HEK293 (cell line): ENCODE measurements at regions not wholly inside any gene's neighbourhood (a gene's known extent, or its start where the extent isn't known, plus 50 kb on each side); places are given as distances from the start of the nearest gene placed in this dataset.

ENCODE experiments used
- CTCF ChIA-PET: fragments of 350-600 bp; formaldehyde crosslinking; extraction: SDS; loops from one replicate; lab custom pipeline; 2021; ENCODE audit warnings: antibody characterized with exemption; lab: Yijun Ruan, JAX
- POLR2A ChIA-PET: fragments of 300-600 bp; formaldehyde crosslinking; extraction: SDS; loops from one replicate; lab custom pipeline; 2020; ENCODE audit warnings: antibody characterized with exemption, inconsistent platforms; lab: Yijun Ruan, JAX
- H3K27ac ChIP-seq: fragments of 200-500 bp; sonication (Bioruptor generic); 2 replicates; pipeline ENCODE4 v1.5.1; 2014; ENCODE audit warnings: low read depth, low read length, control low read depth, inconsistent platforms; ENCODE audit errors: extremely low read depth
- H3K36me3 ChIP-seq, 2 experiments: fragments of 200-500 bp in 1 of 2; sonication (Bioruptor generic) in 1 of 2; 1 replicate in 1 of 2; 2 replicates in 1 of 2; pipeline ENCODE4 v1.5.1; 2014 to 2017; ENCODE audit warnings: inconsistent platforms in 2 of 2, low read length in 2 of 2; ENCODE audit not compliant: control insufficient read depth in 2 of 2, insufficient read depth in 1 of 2
- H3K4me1 ChIP-seq: fragments of 200-500 bp; sonication (Bioruptor generic); 2 replicates; pipeline ENCODE4 v1.5.1; 2014; ENCODE audit warnings: mild to moderate bottlenecking, low read length, inconsistent platforms; ENCODE audit not compliant: control insufficient read depth, insufficient read depth
- H3K4me3 ChIP-seq: 2 replicates; pipeline ENCODE4 v1.5.1; 2011; ENCODE audit warnings: low read depth, mild to moderate bottlenecking, control low read depth, low read length, moderate library complexity
- H3K9me3 ChIP-seq: fragments of 200-500 bp; sonication (Bioruptor generic); 2 replicates; pipeline ENCODE4 v1.5.1; 2014; ENCODE audit warnings: low read depth, low read length, inconsistent platforms; ENCODE audit not compliant: control insufficient read depth, insufficient read depth
- FEZF1 ChIP-seq: fragments of 450-650 bp; formaldehyde crosslinking; IDR thresholded peaks from 2 replicates; pipeline ENCODE4 v1.5.1; 2016; ENCODE audit warnings: missing biosample characterization, missing genetic modification characterization
- HOXA7 ChIP-seq: sonication (generic); formaldehyde crosslinking; IDR thresholded peaks from 2 replicates; pipeline ENCODE4 v1.8.1; 2022; ENCODE audit warnings: missing genetic modification reagents, borderline replicate concordance
- HOXC10 ChIP-seq: sonication (generic); formaldehyde crosslinking; IDR thresholded peaks from 2 replicates; pipeline ENCODE4 v1.8.1; 2023; ENCODE audit warnings: mild to moderate bottlenecking, missing genetic modification reagents
- KLF16 ChIP-seq: fragments of 450-650 bp; formaldehyde crosslinking; IDR thresholded peaks from 2 replicates; pipeline ENCODE4 v1.5.1; 2017; ENCODE audit warnings: missing biosample characterization, missing genetic modification characterization
- KLF17 ChIP-seq: fragments of 450-650 bp; formaldehyde crosslinking; IDR thresholded peaks from 2 replicates; pipeline ENCODE4 v1.5.1; 2016; ENCODE audit warnings: missing biosample characterization, missing genetic modification characterization
- REPIN1 ChIP-seq: fragments of 450-650 bp; formaldehyde crosslinking; IDR thresholded peaks from 2 replicates; pipeline ENCODE4 v1.5.1; 2017; ENCODE audit warnings: missing biosample characterization, missing genetic modification characterization, low read depth
- REST ChIP-seq: fragments of 450-650 bp; formaldehyde crosslinking; IDR thresholded peaks from 2 replicates; pipeline ENCODE4 v1.5.1; 2016; ENCODE audit warnings: missing biosample characterization, missing genetic modification characterization
- ZBTB1 ChIP-seq: fragments of 450-650 bp; formaldehyde crosslinking; IDR thresholded peaks from 2 replicates; pipeline ENCODE4 v1.5.1; 2016; ENCODE audit warnings: missing biosample characterization, missing genetic modification characterization
- ZFHX2 ChIP-seq: fragments of 450-650 bp; formaldehyde crosslinking; conservative IDR thresholded peaks from 2 replicates; pipeline ENCODE4 v1.5.1; 2016; ENCODE audit warnings: missing biosample characterization, missing genetic modification characterization
- ZNF174 ChIP-seq: fragments of 450-650 bp; formaldehyde crosslinking; IDR thresholded peaks from 2 replicates; pipeline ENCODE4 v1.5.0; 2017; ENCODE audit warnings: missing biosample characterization, mild to moderate bottlenecking, missing genetic modification characterization
- ZNF202 ChIP-seq: fragments of 450-650 bp; formaldehyde crosslinking; IDR thresholded peaks from 2 replicates; pipeline ENCODE4 v1.5.1; 2016; ENCODE audit warnings: missing biosample characterization, missing genetic modification characterization, borderline replicate concordance
- ZNF221 ChIP-seq: fragments of 450-650 bp; formaldehyde crosslinking; IDR thresholded peaks from 2 replicates; pipeline ENCODE4 v1.5.1; 2017; ENCODE audit warnings: missing biosample characterization, missing genetic modification characterization, borderline replicate concordance
- ZNF24 ChIP-seq: fragments of 450-650 bp; formaldehyde crosslinking; IDR thresholded peaks from 2 replicates; pipeline ENCODE4 v1.5.1; 2016; ENCODE audit warnings: missing biosample characterization, missing genetic modification characterization
- ZNF677 ChIP-seq: fragments of 450-650 bp; IDR thresholded peaks from 2 replicates; pipeline ENCODE4 v1.5.0; 2018; ENCODE audit warnings: missing biosample characterization, mild to moderate bottlenecking, missing genetic modification characterization, moderate library complexity
- ZNF701 ChIP-seq: fragments of 450-650 bp; formaldehyde crosslinking; IDR thresholded peaks from 2 replicates; pipeline ENCODE4 v1.5.1; 2016; ENCODE audit warnings: missing biosample characterization, missing genetic modification characterization
- ZNF792 ChIP-seq: fragments of 450-650 bp; formaldehyde crosslinking; IDR thresholded peaks from 2 replicates; pipeline ENCODE4 v1.5.1; 2016; ENCODE audit warnings: missing biosample characterization, missing genetic modification characterization
- TF ChIP-seq, protein P1 (sequence below): fragments of 450-650 bp; formaldehyde crosslinking; IDR thresholded peaks from 2 replicates; pipeline ENCODE4 v1.5.1; 2017; ENCODE audit warnings: missing biosample characterization, mild to moderate bottlenecking, missing genetic modification characterization, moderate library complexity
- TF ChIP-seq, protein P2 (sequence below): fragments of 450-650 bp; formaldehyde crosslinking; IDR thresholded peaks from 2 replicates; pipeline ENCODE4 v1.5.1; 2016; ENCODE audit warnings: missing biosample characterization, missing genetic modification characterization
- TF ChIP-seq, protein P3 (sequence below): fragments of 450-650 bp; formaldehyde crosslinking; IDR thresholded peaks from 2 replicates; pipeline ENCODE4 v1.5.1; 2016; ENCODE audit warnings: missing biosample characterization, missing genetic modification characterization

- POLR2A ChIA-PET = no interaction called here
These were observed 239.0 kb upstream of the GGTLC1 start for GRCh38 chr20:24227600-24227999.

More at GRCh38 chr20:24227600-24227999, 239.0 kb upstream of the GGTLC1 start:
- CTCF ChIA-PET = no interaction called here
- Histone ChIP-seq H3K4me3 (no peak overlapping the region), H3K36me3 (no peaks in the 10 kb centered on the region), H3K4me1 (no peaks in the 10 kb centered on the region), H3K27ac (no peak overlapping the region), H3K9me3 (no peaks in the 10 kb centered on the region)
- TF ChIP-seq FEZF1 (tag by site-specific recombination) (no peak), REPIN1 (tag by site-specific recombination) (no peak), ZBTB1 (tag by site-specific recombination) (no peak), KLF16 (tag by site-specific recombination) (no peak), ZNF792 (tag by site-specific recombination) (no peak), ZFHX2 (no peak), ZNF202 (tag by site-specific recombination) (no peak), REST (tag by site-specific recombination) (no peak), ZNF24 (tag by site-specific recombination) (no peak), HOXA7 (CRISPR knock-in tag) (no peak), ZNF701 (no peak), HOXC10 (CRISPR knock-in tag) (no peak), ZNF221 (tag by site-specific recombination) (no peak), ZNF174 (tag by site-specific recombination) (no peak), KLF17 (no peak), ZNF677 (tag by site-specific recombination) (no peak)
- TF ChIP-seq, protein P1, sequence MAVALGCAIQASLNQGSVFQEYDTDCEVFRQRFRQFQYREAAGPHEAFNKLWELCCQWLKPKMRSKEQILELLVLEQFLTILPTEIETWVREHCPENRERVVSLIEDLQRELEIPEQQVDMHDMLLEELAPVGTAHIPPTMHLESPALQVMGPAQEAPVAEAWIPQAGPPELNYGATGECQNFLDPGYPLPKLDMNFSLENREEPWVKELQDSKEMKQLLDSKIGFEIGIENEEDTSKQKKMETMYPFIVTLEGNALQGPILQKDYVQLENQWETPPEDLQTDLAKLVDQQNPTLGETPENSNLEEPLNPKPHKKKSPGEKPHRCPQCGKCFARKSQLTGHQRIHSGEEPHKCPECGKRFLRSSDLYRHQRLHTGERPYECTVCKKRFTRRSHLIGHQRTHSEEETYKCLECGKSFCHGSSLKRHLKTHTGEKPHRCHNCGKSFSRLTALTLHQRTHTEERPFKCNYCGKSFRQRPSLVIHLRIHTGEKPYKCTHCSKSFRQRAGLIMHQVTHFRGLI (tag by site-specific recombination) = no peak
- TF ChIP-seq, protein P2, sequence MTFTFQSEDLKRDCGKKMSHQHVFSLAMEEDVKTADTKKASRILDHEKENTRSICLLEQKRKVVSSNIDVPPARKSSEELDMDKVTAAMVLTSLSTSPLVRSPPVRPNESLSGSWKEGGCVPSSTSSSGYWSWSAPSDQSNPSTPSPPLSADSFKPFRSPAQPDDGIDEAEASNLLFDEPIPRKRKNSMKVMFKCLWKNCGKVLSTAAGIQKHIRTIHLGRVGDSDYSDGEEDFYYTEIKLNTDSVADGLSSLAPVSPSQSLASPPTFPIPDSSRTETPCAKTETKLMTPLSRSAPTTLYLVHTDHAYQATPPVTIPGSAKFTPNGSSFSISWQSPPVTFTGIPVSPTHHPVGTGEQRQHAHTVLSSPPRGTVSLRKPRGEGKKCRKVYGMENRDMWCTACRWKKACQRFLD (tag by site-specific recombination) = no peak
- TF ChIP-seq, protein P3, sequence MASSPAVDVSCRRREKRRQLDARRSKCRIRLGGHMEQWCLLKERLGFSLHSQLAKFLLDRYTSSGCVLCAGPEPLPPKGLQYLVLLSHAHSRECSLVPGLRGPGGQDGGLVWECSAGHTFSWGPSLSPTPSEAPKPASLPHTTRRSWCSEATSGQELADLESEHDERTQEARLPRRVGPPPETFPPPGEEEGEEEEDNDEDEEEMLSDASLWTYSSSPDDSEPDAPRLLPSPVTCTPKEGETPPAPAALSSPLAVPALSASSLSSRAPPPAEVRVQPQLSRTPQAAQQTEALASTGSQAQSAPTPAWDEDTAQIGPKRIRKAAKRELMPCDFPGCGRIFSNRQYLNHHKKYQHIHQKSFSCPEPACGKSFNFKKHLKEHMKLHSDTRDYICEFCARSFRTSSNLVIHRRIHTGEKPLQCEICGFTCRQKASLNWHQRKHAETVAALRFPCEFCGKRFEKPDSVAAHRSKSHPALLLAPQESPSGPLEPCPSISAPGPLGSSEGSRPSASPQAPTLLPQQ (tag by site-specific recombination) = no peak
